MM.1S (cell line): ENCODE measurements at regions not wholly inside any gene's neighbourhood (a gene's known extent, or its start where the extent isn't known, plus 50 kb on each side); places are given as distances from the start of the nearest gene placed in this dataset.

Experiments used
- EZH2 ChIP-seq: fragments of 300-600 bp; sonication (generic); optimal IDR thresholded peaks from 2 replicates; pipeline ENCODE3; 2017; ENCODE audit warnings: low read depth, mild to moderate bottlenecking, antibody characterized with exemption, low read length, mixed read lengths
- EZH2phosphoT487 ChIP-seq: fragments of 300-600 bp; sonication (generic); IDR thresholded peaks from 2 replicates; pipeline ENCODE4 v1.6.1; 2018; ENCODE audit warnings: antibody characterized with exemption, low read length
- TF ChIP-seq, protein P1 (sequence below): fragments of 300-600 bp; sonication (generic); IDR thresholded peaks from 2 replicates; pipeline ENCODE4 v1.5.1; 2016; ENCODE audit warnings: antibody characterized with exemption, low read length, mixed read lengths

DNA sequence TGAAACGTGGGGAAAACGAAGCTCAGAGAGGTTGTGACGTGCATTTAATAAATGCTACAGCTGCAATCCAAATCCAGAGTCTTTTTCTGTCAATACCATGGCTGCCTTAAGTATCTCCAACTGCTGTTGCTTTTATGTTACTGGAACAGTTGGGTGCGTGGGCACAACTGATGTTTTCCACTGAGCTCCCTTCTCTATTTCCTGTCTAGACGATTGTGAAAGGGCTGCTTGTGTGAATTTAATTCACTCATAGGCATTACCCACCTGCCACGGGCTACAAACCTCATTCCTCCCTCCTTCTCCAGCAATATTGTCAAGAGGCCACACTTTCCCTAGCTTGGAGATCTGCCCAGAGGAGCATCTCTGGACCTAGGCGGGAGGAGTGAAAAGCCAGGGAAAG lies 526.0 kb downstream of the MID1IP1 start:
- TF ChIP-seq, protein P1, sequence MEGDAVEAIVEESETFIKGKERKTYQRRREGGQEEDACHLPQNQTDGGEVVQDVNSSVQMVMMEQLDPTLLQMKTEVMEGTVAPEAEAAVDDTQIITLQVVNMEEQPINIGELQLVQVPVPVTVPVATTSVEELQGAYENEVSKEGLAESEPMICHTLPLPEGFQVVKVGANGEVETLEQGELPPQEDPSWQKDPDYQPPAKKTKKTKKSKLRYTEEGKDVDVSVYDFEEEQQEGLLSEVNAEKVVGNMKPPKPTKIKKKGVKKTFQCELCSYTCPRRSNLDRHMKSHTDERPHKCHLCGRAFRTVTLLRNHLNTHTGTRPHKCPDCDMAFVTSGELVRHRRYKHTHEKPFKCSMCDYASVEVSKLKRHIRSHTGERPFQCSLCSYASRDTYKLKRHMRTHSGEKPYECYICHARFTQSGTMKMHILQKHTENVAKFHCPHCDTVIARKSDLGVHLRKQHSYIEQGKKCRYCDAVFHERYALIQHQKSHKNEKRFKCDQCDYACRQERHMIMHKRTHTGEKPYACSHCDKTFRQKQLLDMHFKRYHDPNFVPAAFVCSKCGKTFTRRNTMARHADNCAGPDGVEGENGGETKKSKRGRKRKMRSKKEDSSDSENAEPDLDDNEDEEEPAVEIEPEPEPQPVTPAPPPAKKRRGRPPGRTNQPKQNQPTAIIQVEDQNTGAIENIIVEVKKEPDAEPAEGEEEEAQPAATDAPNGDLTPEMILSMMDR = no peak
- TF ChIP-seq EZH2phosphoT487 (no peak), EZH2 (no peak)
